ENCODE measurements at regions not wholly inside any gene's neighbourhood (a gene's known extent, or its start where the extent isn't known, plus 50 kb on each side); places are given as distances from the start of the nearest gene placed in this dataset.

DNA sequence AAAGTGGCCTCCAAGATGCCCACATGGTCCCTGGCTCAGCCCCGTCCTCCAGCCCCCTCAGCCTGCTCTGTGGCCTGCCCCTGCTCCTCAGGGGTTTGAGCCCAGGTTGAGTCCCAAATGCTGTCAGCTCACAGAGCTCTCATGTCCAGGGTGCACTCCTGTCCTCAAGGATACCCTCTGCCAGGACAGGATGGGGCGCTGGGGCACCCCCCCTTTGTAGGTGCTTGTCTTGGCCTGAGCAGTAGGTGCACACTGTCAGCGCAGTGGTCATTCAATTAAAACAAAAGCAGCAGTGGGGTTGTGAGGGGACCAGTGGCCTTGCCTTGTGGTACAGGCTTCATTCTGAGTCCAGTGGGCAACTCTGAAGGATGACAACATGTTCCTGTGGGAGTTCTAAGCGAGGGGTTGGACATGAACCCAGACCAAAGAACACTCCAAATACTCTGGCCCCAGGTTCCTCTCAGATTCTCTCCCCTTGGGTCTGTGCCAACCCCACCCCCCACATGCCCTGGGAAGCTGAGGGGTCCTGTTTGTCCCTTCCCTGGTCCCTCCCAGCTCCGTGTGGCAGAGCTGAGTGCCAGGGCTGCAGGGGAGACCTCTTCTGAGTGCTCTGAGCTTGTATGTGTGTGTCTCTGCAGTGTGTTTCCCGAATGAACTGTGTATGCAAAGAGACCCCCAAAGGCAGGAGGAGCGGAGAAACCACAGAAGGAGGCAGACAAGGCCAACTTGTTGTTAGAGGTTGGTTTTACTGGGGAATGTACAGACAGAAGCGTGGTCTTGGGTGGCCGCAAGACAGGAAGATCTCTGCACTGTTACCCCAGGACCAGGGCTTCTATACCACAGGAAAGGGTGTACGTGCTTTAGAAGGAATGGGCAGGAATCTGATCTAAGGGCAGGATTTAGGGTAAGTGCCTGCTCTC lies 155.6 kb upstream of the HS6ST1 start:
- DNase-seq: no peak

DNA sequence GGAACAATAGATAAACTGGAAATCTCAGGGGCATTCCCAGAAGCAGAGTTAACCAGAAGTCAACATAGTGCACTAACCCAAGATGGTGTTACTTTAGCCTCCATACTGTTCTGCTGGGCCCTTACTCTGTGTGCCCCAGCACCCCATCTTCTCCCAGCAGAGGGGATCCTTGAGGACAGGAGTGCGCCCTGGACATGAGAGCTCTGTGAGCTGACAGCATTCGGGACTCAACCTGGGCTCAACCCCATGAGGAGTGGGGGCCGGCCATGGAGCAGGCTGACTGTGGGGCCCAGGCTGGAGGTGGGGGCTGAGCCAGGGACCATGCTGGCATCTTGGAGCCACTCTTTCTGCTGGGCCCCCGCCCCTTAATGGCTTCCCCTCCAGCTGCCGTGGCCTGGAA lies 156.3 kb upstream of the HS6ST1 start:
- no peak for DNase-seq

DNA sequence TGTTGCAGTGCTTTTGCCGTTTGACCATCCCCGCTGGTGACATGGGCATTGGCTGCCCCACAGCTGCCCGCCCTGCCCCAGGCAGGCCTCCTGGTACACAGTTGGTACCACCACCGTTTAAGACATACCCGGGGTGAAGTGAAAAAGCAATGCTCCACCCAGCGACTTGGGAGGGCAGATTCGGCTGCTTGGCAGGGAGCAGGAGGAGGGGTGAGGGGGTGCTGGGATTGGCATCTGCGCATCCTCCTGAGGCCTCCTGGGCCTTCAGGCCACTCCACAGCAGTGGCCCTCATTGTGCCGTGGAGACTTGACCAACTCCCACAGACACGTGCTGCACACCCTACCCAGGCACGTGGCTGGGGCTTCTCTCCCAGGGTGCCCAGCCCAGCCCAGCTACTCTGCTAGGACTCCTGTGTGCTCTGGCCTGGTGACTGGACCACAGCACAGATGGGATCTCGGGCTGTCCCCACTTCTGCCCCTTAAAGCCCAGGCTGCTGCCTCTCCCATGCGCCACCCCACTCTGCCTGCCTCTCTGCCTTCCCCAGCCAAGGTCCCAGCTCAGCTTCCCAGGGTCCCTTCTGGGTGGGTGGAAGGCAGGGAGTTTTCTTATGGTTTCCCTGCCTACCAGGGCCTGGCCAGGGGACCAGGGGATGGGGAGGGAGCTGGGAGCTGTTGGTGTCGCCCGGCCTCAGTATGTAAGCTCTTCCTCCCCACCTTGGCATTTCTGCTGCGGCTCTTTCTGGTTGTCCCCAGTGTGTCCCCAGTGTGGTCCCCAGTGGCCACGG lies 157.0 kb upstream of the HS6ST1 start:
- DNase-seq: no peak

DNA sequence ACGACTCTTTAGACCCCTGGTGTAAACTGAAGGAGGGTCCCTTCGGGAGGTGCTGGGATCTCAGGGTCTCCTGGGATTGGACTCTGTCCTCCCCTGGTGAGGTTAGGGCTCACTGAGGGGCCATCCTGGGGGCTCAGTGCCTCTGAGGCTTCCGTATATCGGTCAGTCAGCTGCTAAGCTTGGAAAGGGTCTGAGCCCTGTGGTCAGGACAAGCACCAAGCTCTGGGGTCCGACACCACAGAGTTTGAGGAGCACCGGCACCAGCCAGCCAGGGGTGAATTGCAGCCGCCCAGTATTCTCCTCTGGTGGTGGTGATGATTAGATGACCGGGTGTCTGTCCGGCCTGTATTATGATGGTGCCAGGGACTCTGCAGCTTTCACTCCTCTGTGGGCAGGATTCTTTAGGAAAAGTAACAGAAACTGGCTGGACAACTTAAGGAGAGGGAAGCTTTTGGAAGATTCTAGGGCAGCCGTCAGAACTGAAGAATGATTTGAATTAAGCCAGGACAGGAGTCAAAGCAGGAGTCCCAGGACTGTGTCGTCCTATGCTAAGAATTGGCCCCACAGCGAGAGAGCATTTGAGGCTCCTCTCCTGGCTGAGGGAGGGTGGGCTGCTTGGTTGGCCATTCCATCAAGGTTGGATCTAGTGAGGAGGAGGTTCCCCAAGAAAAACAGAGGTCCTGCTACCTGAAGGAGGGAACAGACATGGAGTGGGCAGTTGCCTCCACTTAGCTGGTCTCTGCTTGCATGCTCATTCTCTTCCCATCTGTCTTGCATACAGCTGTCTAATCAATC lies 158.6 kb upstream of the HS6ST1 start:
- DNase-seq: no peak

DNA sequence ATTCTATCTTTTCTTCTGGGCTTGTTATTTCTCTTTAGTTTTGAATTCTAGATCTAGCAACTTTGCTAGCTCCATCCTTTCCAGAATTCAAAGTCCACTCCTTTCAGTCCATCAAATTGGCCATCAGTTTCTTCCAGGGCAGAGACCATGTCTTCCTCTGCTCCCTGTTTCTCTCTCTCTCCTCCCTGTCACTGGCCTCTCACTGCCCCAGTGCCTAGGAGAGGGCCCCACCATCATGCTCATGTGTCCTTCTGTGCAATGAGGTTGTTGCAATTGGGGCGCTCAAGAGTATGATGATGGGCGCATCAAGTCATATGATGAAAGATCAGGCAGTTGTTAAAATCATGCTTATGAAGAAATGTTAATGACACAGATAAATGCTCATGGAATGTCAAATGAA lies 159.2 kb upstream of the HS6ST1 start:
- no peak for DNase-seq

DNA sequence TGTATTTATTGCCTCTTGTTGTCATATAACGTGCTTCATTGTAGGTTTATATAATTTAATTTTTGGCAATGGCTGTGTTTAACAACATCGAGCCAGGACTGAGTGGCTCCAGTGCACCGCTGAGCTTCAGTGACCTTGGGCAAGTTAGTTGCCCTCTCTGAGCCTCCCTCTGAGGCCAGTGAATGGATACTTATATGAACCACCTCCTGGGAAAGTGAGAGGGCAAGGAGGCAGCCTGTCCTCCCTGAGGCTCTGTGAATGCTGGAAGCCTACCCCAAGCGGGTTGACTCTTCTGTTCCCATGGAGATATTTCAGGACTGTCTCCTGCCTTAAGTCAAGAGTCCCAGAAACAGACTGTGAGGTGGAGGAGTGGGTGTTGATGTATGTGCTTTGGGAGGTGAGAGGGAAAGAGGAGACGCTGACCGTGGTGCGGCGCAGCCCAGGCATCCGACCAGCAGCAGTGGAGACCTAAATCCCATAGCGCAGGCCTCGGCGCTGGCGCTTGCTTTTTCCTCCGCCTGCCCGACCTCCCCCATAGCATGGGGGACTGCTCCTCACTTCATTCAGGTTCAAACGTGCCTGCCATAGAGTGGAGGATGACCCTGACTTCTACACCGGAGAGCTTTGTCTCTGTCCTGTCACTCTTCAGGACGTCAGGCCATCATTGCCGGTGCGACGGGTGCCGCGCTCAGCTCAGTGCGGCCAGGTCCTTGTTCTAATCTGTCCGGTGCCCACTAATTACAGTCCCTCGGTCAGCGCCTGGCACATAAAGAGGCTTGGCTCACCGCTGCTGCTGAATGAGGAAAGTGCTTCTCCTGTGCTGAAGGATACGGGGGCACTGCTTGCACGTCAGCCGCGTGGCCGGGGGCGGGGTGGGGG lies 167.3 kb upstream of the HS6ST1 start:
- no peak for DNase-seq

DNA sequence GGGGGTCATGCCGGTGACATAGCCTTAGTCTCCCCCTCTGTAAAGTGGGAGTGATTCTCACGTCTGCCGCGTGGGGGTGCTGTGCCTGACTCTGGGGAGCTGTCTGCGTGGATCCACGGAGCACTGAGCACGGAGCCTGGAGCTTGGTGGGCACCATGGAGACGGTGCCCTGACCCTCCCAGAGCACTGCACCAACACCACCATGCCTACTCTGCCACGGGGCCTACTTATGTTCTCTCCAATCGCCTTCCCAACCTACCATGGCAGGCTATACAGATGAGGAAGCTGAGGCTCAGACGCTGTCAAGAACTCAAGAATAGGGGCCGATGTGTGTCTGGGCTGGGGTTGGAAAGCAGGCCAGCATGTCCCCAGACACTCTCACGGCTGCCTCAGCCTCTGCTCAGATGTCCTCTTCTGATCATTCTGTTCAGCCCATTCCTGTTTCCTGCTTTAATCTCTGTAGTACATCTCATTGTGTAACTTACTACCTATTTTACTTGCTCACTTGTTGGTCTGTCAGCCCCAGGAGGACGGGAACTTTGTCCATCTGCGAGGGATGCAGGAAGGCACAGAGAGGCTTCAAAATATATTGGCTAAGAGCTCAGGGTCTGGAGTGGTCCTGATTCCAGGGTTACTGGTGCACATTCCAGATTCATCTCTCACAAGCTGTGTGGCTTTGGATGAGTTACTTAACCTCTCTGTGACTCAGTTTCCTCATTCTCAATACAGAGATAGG lies 168.1 kb upstream of the HS6ST1 start:
- DNase-seq: no peak

DNA sequence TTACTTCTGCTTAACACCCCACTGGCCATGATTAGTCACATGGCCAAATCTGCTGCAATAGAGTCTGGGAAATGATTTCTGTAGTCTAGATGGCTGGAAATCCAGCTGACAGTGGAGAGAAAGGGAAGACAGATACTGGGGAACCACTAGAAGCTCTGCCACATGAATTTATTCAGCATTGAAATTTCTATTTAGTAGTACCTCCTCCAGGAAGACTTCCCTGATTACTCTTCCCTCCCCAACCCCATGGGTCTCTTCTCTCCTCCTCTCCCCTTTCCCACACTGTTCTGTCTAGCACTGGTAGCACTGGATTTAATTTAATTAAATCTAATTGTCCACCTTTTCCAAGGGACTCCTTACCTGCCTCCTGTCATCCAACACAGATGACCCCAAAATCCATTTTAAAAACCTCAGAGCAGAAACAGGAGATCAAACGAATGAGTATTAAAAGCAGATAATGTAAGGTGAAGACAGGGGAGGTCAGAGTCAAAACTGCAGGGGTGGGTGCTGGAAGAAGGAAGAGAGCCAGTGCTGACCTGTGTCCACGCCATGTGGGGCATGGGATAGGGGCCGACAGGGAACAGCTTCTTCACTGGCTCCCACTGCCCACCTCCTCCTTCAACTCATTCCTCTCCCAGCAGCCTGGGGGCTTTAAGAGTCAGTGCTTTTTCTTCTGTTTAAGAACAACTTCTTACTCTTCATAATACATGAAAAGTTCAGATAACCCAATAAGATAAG lies 169.2 kb upstream of the HS6ST1 start:
- no peak for DNase-seq

DNA sequence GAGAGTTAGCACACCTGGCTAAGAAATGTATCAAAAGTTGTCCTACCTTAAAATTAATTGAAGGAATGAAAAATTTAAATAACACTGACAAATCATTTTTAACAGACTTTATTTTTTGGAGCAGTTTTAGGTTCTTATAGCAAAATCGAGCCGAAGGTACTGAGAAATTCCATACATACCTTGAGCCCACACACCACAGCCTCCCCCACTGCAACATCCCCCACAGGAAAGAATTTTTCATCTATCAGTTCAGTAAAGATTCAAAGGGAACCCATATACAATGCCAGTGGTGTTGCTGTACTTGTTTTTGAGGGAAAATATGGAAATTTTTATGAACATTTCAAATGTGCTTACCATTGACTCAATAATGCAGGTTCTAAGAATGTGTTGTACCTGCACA lies 169.8 kb upstream of the HS6ST1 start:
- no peak for DNase-seq

DNA sequence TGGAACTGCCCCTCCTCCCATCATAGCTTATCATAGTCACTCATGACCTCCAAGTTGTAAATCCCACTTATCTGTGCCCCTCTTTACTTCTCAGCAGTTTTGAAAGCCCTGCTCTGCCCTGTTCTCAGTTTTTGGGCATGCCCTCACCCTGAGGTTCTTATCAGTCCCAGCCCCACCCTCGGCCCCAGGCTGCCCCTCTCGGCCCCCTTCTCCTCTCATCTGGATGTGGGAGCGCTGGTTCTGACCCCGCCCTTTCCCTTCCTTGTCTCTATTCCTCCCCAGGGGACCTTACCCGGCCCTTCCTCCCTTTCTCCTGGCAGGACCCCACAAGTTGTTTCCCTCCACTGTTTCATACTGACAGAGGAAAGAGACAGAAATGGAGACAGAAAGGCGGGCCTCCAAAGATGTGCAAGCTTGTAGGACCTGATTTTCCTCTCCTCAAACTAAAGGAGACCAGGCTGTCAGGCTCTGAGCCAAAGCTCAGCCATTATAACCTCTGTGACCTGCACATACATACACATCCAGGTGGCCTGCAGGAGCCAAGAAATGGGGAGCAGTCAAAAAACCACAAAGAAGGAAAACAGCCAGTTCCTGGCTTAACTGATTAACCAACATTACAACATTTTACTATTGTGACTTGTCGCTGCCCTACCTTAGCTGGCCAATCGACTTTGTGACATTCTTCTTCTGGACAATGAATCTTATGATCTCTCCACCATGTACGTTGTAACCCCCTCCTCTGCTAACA lies 171.0 kb upstream of the HS6ST1 start:
- DNase-seq: no peak

DNA sequence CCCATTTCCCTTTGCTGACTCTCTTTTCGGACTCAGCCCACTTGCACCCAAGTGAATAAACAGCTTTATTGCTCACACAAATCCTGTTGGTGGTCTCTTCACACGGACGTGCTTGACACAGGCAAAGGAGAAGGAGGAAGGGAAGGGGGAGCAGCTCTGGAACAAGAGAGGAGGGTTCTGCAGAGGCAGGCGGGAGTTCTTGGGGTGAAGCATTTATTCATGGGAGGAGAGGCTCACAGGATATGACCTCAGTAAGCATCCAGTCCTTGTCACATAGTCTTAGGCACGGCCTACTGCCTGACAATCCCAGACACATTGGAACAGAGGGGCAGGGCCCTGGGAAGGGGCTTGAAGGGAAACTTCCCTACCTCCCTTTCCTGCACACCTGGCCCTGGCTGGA lies 171.7 kb upstream of the HS6ST1 start:
- no peak for DNase-seq

DNA sequence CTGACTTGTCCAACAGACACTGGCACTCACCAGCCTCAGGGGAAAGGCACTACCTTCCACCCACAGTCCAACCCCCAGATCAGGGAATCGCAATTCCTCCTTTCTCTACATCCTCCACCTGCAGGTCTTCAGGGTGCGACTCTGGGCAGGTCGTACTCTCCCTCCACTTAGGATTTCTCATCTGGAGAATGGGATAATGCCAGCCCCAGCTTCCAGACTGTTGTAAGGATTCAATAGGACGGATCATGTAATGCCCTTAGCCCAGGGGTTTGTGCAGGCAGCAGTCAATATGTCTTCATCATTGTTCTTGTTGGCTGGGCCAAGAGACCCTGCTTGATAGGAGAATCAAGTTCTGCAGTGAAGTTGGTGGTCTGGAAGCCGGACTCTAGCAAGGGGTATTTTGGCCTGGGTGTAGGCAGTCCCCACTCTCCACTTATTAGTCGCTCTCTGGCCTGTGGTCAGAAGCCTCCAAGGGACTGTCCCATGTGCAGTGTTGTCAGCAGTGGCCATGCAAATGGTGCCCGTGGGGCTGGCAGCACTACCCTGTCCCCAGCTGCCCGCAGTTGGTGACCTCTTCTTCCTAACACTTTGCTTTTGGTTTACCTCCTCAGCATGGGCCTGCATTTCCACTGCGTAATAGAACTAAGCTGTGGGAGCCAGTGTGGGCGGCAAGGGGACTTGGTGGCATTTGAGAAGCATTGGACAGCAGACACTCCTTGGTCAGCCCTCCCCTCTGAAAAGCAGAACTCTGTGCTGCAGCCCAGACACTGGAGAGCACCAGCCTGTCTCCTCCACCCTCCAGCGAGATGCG lies 172.4 kb upstream of the HS6ST1 start:
- DNase-seq: no peak

DNA sequence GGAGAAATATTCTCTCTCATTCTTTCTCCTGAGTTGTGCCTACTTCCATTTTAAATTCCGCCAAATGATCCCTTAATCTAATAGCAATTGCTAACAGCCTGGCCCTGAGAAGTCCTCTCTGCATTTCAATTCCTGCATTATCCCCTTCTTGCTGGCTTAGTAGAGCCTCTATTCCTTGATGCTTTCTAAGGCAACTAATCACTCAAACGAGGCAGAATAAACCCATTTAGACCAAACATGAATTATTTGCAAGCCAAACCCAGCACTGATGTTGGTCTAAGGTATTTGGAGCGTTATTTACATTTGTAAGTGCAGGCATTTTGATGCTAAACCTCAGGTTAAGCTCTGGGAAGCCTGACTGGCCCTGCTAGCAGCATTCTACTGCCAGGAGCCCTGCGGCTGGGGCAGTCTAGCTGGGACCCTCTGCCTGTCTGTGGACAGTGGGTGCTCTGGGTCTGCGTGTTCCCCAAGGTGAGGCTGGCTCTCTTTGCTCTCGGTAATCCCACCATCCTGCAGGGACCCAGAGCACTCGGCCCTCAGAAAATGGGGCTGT lies 173.1 kb upstream of the HS6ST1 start:
- DNase-seq: no peak

DNA sequence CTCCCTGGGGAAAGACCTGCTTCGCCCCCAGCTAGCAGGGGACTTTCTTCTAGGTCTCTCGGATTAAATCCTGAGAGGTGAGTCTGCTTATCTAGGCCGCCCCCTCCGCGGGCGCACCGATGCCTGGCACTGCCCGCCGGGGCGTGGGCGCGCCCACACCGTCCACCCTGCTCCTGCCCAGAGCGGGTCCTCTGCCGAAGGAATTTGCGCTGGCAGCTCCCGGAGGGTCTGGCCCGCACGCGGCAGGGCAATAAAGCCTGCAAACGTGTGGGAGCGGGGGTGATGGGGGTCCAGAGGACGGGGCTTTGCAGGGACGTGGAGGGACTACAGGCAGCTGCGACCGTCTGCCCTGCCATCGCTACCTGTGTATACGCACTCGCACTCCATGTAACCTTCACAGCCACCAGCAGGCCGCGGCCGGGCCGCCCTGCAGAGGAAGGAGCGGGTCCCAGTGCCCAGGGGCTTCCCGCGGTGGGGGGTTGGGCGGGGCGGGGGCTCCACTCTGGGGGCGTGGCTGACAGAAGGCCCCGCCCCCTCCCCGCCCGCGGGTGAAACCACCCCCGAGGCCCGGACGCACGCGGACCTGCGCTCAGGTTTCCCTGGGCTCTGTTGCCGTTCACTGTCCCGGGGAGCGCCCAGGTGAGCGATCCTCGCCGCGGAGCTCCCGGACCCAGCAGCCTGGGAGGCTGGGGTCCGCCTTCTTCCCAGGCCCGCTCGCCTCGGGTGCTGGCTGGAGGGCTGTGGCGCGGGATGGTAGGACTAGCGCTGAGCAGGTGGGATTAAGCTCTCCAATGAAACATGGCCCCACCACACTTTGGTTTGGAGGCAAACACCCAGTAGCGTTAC lies 174.5 kb upstream of the HS6ST1 start:
- DNase-seq: no peak

DNA sequence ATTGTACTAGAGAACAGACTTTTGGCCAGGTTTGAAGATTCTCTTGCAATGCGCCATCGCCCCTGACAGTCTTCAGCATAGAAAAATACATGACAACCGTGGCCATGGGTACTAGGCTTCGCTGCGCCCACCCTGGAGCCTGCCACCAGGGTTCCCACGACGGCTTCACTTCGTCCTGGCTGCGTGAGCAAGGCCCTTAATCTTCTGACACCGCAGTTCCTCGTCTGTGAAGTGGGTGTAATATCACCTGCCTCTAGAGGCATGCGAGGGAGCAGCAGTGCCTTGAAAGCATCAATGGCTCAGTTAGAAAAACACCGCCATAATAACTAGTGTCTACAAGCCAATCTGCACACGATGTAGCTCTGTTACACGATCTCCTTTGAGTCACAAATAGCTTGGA lies 175.2 kb upstream of the HS6ST1 start:
- no peak for DNase-seq

DNA sequence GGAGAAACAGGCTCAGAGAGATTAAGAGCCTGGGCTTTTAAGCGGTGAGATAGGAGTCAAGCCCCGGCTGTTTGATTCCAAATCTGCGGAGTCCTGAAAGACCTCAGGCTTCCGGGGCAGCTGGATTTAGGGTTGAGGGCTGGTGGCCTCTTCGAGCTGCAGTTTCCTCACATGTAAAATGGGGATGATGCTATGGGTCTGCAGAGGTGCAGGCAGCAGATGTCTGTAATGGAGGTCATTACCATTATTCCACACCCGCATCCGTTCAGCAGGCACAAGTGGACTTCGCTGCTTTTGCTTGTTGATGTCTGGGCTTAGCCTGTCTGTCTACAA lies 175.6 kb upstream of the HS6ST1 start:
- DNase-seq: no peak

DNA sequence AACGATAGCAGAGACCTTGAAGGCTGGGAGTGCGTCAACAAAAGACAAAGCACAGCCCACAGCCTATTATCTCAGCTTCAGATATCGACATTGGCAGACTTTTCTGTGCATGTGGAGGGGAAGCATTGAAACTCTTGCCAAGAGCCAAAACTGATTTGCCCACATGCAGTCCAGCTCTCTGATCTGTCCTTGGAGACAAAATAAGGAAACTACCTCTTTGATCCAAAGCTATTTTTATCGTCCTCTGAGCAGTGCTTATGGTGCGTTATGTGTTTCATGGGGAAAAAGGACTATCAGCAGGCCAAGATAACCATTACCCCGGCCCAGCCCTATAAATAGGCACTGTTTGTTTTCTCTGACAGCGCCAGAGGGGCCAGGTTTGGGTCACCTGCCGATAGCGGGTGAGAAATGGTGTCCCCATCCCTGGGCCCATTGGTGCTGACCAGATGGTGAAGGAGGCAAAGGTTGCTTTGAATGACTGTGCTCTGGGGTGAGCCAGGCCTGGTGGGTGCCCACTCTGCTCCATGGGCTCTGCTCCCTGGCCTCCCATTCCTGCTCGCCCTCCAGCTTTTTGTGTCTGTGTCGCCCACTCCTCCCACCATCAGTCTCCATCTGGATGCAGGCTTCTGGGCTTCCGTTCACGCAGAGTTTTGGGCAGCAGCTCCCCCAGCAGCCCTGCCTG lies 176.1 kb upstream of the HS6ST1 start:
- DNase-seq: no peak

All from CD4-positive, alpha-beta T cell treated with Interleukin-6 for 4 hours (primary cell).